GM12878 (cell line): ENCODE measurements at regions not wholly inside any gene's neighbourhood (a gene's known extent, or its start where the extent isn't known, plus 50 kb on each side); places are given as distances from the start of the nearest gene placed in this dataset.

ENCODE experiments used
- ATAC-seq: fragments of 200-7000 bp; cut with Tn5 transposase; 3 replicates; pipeline ENCODE4 v1.9.1; 2020; ENCODE audit warnings: mild to moderate bottlenecking, moderate library complexity
- BruUV-seq: library from RNA; stranded (reverse); fragments of 400-500 nt; replicated peaks from 2 replicates; lab custom pipeline; 2021; lab: Mats Ljungman, UMichigan
- CTCF ChIA-PET: fragments of 300-600 bp; sonication (Branson Sonifier 250); formaldehyde crosslinking; extraction: SDS; loops from one replicate; lab custom pipeline; 2021; ENCODE audit warnings: inconsistent platforms; lab: Yijun Ruan, JAX
- POLR2A ChIA-PET: fragments of 350-600 bp; formaldehyde crosslinking; extraction: SDS; loops from one replicate; lab custom pipeline; 2021; ENCODE audit warnings: inconsistent platforms; lab: Charles Lee
- RAD21 ChIA-PET: fragments of 300-600 bp; sonication (Branson Sonifier 250); formaldehyde crosslinking; loops from one replicate; lab custom pipeline; 2023; ENCODE audit warnings: antibody characterized with exemption; ENCODE audit not compliant: unreplicated experiment; lab: Charles Lee
- SMC1A ChIA-PET: fragments of 300-600 bp; sonication (Branson Sonifier 250); formaldehyde crosslinking; loops from one replicate; lab custom pipeline; 2023; ENCODE audit not compliant: unreplicated experiment, uncharacterized antibody; lab: Charles Lee
- DNase-seq: peaks from one replicate; pipeline ENCODE4 v3.0.0-alpha.2; 2011; ENCODE audit warnings: low read depth, low spot score
- FAIRE-seq: peaks from 3 replicates; lab custom pipeline; 2011; peaks lifted over from hg19 to GRCh38; lab: Jason Lieb, UNC
- H2AFZ ChIP-seq: 2 replicates; pipeline ENCODE4 v1.6.0; 2011; ENCODE audit warnings: low read depth, low read length, control low read depth; ENCODE audit not compliant: control insufficient read depth
- H3K27ac ChIP-seq: 2 replicates; pipeline ENCODE4 v1.5.1; 2011; ENCODE audit warnings: control low read depth; ENCODE audit not compliant: control insufficient read depth, insufficient read depth
- H3K27me3 ChIP-seq, 2 experiments: replicated peaks in 1 of 2; 2 replicates each; pipeline versions ENCODE4 v1.6.0 to v1.6.1; 2011; ENCODE audit warnings: low read length in 1 of 2; ENCODE audit not compliant: control insufficient read depth in 2 of 2, insufficient read depth in 2 of 2
- H3K36me3 ChIP-seq, 2 experiments: 2 replicates each; pipeline ENCODE4 v1.5.1; 2011; ENCODE audit warnings: low read length in 1 of 2; ENCODE audit not compliant: control insufficient read depth in 2 of 2, insufficient read depth in 2 of 2
- H3K4me1 ChIP-seq: 2 replicates; pipeline ENCODE4 v1.6.1; 2011; ENCODE audit warnings: mild to moderate bottlenecking, low read length, moderate library complexity, mixed read lengths; ENCODE audit not compliant: control insufficient read depth, insufficient read depth
- H3K4me2 ChIP-seq: 2 replicates; pipeline ENCODE4 v1.6.0; 2011; ENCODE audit warnings: control low read depth; ENCODE audit not compliant: control insufficient read depth, insufficient read depth
- H3K4me3 ChIP-seq: fragments of 200-600 bp; sonication (generic); 2 replicates; pipeline ENCODE4 v1.5.1; 2016
- H3K79me2 ChIP-seq: 2 replicates; pipeline ENCODE4 v1.6.0; 2011; ENCODE audit warnings: low read length; ENCODE audit not compliant: control insufficient read depth, insufficient read depth
- H3K9ac ChIP-seq: 2 replicates; pipeline ENCODE4 v1.8.0; 2011; ENCODE audit warnings: low read length, control low read depth, mixed read lengths; ENCODE audit not compliant: control insufficient read depth, insufficient read depth
- H3K9me3 ChIP-seq: replicated peaks from 3 replicates; pipeline ENCODE4 v1.5.1; 2011; ENCODE audit warnings: mild to moderate bottlenecking, low read length; ENCODE audit not compliant: control insufficient read depth, insufficient read depth
- H4K20me1 ChIP-seq: 2 replicates; pipeline ENCODE4 v1.6.0; 2011; ENCODE audit not compliant: control insufficient read depth, insufficient read depth
- BACH1 ChIP-seq: fragments of 450-650 bp; IDR thresholded peaks from 2 replicates; pipeline ENCODE4 v1.6.1; 2017; ENCODE audit warnings: mild to moderate bottlenecking, borderline replicate concordance
- ELK1 ChIP-seq: IDR thresholded peaks from 2 replicates; pipeline ENCODE4 v1.6.1; 2012; ENCODE audit warnings: low read depth, low read length, improper control_type of control experiment
- EZH2 ChIP-seq: IDR thresholded peaks from 2 replicates; pipeline ENCODE4 v1.6.1; 2012; ENCODE audit warnings: low read depth, mild to moderate bottlenecking, control low read depth, inconsistent platforms, low read length, borderline replicate concordance; ENCODE audit not compliant: control insufficient read depth
- IKZF2 ChIP-seq, 2 experiments: fragments of 450-650 bp; IDR thresholded peaks; 2 replicates each; pipeline ENCODE4 v1.6.1; 2017; ENCODE audit warnings: mild to moderate bottlenecking in 2 of 2, moderate library complexity in 2 of 2
- KLF5 ChIP-seq: fragments of 450-650 bp; IDR thresholded peaks from 2 replicates; pipeline ENCODE4 v1.6.1; 2014; ENCODE audit warnings: mild to moderate bottlenecking; ENCODE audit not compliant: partially characterized antibody
- LARP7 ChIP-seq: fragments of 450-650 bp; IDR thresholded peaks from 2 replicates; pipeline ENCODE4 v1.6.1; 2017; ENCODE audit warnings: mild to moderate bottlenecking
- NFYB ChIP-seq: IDR thresholded peaks from 2 replicates; pipeline ENCODE4 v1.6.1; 2011; ENCODE audit warnings: low read depth, mild to moderate bottlenecking, low read length, improper control_type of control experiment, moderate library complexity; ENCODE audit not compliant: insufficient read depth
- NR2C1 ChIP-seq: fragments of 450-650 bp; IDR thresholded peaks from 2 replicates; pipeline ENCODE4 v1.6.1; 2017; ENCODE audit warnings: antibody characterized with exemption, mild to moderate bottlenecking, moderate library complexity
- RB1 ChIP-seq: fragments of 450-650 bp; formaldehyde crosslinking; IDR thresholded peaks from 2 replicates; pipeline ENCODE4 v1.6.1; 2017; ENCODE audit warnings: mild to moderate bottlenecking, borderline replicate concordance
- SIX5 ChIP-seq: IDR thresholded peaks from 2 replicates; pipeline ENCODE4 v1.6.1; 2011; ENCODE audit warnings: mild to moderate bottlenecking, low read depth, low read length, moderate library complexity; ENCODE audit not compliant: severe bottlenecking
- SMAD1 ChIP-seq: fragments of 450-650 bp; IDR thresholded peaks from 2 replicates; pipeline ENCODE4 v1.6.1; 2018; ENCODE audit warnings: mild to moderate bottlenecking, low read depth; ENCODE audit not compliant: partially characterized antibody
- STAT1 ChIP-seq: fragments of 450-650 bp; conservative IDR thresholded peaks from 2 replicates; pipeline ENCODE4 v1.6.1; 2014; ENCODE audit warnings: antibody characterized with exemption, mild to moderate bottlenecking
- USF1 ChIP-seq: IDR thresholded peaks from 2 replicates; pipeline ENCODE4 v1.6.1; 2011; ENCODE audit warnings: borderline replicate concordance, low read depth, mild to moderate bottlenecking, moderate library complexity, mixed read lengths, low read length; ENCODE audit not compliant: insufficient read depth; ENCODE audit errors: extremely low read length
- ZNF622 ChIP-seq: fragments of 450-650 bp; IDR thresholded peaks from 2 replicates; pipeline ENCODE4 v1.6.1; 2017; ENCODE audit warnings: mild to moderate bottlenecking, inconsistent platforms
- ZSCAN29 ChIP-seq: fragments of 450-650 bp; IDR thresholded peaks from 2 replicates; pipeline ENCODE4 v1.6.1; 2017; ENCODE audit warnings: mild to moderate bottlenecking, moderate library complexity
- WGBS: methylation state at CpG from one replicate; pipeline ENCODE4 v1.1.6; 2016; ENCODE audit warnings: low lambda C conversion rate; ENCODE audit not compliant: insufficient replicate concordance, insufficient coverage; ENCODE audit errors: missing lambda C conversion rate; 5-methylcytosine and 5-hydroxymethylcytosine counted together
- in situ Hi-C: fragments of 300-500 bp; cut with MboI; formaldehyde crosslinking; loops from 9 replicates; pipeline ENCODE4 v1.14.3; 2018; ENCODE audit warnings: mixed read lengths
- intact Hi-C: fragments of 100-400 bp; cut with micrococcal nuclease; formaldehyde crosslinking; loops from one replicate; pipeline ENCODE4 v1.14.2; 2022; ENCODE audit not compliant: unreplicated experiment
- TF ChIP-seq, protein P1 (sequence below): IDR thresholded peaks from 2 replicates; pipeline ENCODE4 v1.6.1; 2011; ENCODE audit warnings: low read depth, low read length, improper control_type of control experiment, borderline replicate concordance

DNA sequence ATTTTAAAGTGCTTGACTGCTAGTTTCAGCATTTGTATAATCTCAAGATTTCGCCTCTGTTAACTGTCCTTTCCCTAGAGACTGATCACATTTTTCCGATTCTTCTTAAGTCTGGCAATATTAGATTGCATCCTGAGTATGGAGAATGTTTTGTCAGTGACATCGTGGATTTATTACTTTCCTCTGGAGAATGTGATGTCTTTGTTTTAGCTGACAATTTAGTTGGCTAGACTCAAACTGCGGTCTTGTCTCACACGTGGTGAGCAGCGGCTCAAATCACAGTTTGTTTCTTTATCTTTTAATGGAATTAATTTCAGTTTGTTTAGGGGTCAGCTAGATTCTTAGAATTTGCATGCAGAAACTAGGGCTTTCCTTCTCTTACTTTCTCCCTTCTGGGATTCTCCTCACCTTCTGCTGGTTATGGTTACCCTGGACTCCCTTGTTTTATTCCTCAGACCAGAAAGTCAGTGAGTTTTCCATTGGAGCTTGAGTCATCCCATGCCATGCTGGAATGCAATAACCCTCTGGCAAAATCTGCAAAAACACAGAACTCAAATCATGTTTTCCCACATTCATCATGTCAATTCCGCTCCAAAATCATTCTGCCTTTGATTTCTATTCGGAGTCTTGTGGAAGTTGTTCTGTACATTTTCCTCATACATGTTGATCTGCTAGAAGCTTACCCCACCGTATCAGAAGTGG lies 327.2 kb upstream of the TRIB2 start:
- Histone ChIP-seq H3K9me3 (no peaks in the 10 kb centered on the region), H3K9ac (no peak overlapping the region), H3K27ac (no peak overlapping the region), H3K4me2 (no peak overlapping the region), H3K36me3 (no peaks in the 10 kb centered on the region), H3K4me3 (no peak overlapping the region), H2AFZ (no peak overlapping the region), H3K27me3 (no peaks in the 10 kb centered on the region), H3K4me1 (no peaks in the 10 kb centered on the region), H4K20me1 (no peaks in the 10 kb centered on the region), H3K79me2 (no peaks in the 10 kb centered on the region)
- ChIA-PET SMC1A (interaction anchor here (0.6 to 1.1 kb wide), 3 partner anchors 14 to 540 kb away, joined by 3 read pairs; no protein-coding TSS in a partner anchor), CTCF (no interaction called here), POLR2A (no interaction called here), RAD21 (no interaction called here)
- intact Hi-C loops: no loop called here
- FAIRE-seq: no peak
- no peak for TF ChIP-seq SIX5
- no peak for TF ChIP-seq IKZF2 (IDR thresholded peaks at IDR 0.05)
- TF ChIP-seq USF1: no peak
- TF ChIP-seq ZSCAN29: no peak
- DNase-seq: no peak
- 85% methylated on average over 9 of the region's 9 CpGs for WGBS
- in situ Hi-C loops: no loop called here
- no peak for ATAC-seq
- no TSS peak for BruUV-seq

- no peak overlapping the region for H2AFZ ChIP-seq
- intact Hi-C loops: no loop called here
- FAIRE-seq (no peak), DNase-seq (no peak), ATAC-seq (no peak)
- no peaks in the 10 kb centered on the region for H3K36me3 ChIP-seq
- no TSS peak for BruUV-seq
- H3K27ac ChIP-seq: no peak overlapping the region
- CTCF ChIA-PET: no interaction called here
- no peaks in the 10 kb centered on the region for H3K27me3 ChIP-seq
- H3K4me3 ChIP-seq: no peak overlapping the region
- H3K4me2 ChIP-seq: no peak overlapping the region
- 95% methylated on average over 2 of the region's 2 CpGs for WGBS
- in situ Hi-C loops: no loop called here
- RAD21 ChIA-PET: no interaction called here
- H4K20me1 ChIP-seq: no peaks in the 10 kb centered on the region
- POLR2A ChIA-PET: no interaction called here
- H3K9ac ChIP-seq: no peak overlapping the region
- H3K79me2 ChIP-seq: no peaks in the 10 kb centered on the region
- H3K9me3 ChIP-seq: no peaks in the 10 kb centered on the region
- SMC1A ChIA-PET: interaction anchor here (1.1 kb wide), 1 partner anchor 9 kb away, joined by 3 read pairs; no protein-coding TSS in a partner anchor
- H3K4me1 ChIP-seq: no peaks in the 10 kb centered on the region
- TF ChIP-seq NFYB: no peak
- no peak for TF ChIP-seq NR2C1
- no peak for TF ChIP-seq ZNF622
- no peak for TF ChIP-seq ELK1
- TF ChIP-seq EZH2: no peak
- TF ChIP-seq, protein P1, sequence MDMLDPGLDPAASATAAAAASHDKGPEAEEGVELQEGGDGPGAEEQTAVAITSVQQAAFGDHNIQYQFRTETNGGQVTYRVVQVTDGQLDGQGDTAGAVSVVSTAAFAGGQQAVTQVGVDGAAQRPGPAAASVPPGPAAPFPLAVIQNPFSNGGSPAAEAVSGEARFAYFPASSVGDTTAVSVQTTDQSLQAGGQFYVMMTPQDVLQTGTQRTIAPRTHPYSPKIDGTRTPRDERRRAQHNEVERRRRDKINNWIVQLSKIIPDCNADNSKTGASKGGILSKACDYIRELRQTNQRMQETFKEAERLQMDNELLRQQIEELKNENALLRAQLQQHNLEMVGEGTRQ: no peak
- TF ChIP-seq KLF5: no peak
- no peak for TF ChIP-seq BACH1
- TF ChIP-seq SMAD1: no peak
- no peak for TF ChIP-seq RB1
- TF ChIP-seq LARP7: no peak
- TF ChIP-seq STAT1: no peak
Observed at GRCh38 chr2:12391116-12391515, 325.6 kb upstream of the TRIB2 start.
